ENCODE measurements at regions not wholly inside any gene's neighbourhood (a gene's known extent, or its start where the extent isn't known, plus 50 kb on each side); places are given as distances from the start of the nearest gene placed in this dataset.

DNA sequence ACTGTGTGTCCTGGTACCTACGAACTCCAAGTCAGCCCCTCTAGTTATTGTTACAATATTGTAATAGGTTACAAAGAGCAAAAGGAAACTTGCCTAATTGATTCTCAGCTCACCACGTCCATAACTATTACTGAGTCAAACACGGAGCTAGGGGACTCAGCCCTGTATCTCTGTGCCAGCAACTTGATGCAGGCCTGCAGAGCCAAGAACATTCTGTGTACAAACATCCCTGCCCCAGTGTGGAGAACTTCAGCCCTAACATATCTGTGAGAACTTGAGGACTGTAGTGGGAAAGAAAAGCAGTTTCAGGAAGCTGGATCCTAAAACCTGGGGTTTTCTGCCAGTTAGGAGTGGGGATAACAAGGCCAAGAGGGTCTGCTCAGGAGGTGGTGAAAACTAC is 114.9 kb upstream of the PRSS58 start (continued):
- TF ChIP-seq THAP11 (CRISPR knock-in tag; IDR thresholded peaks at IDR 0.05) = no peak
- TF ChIP-seq SMAD9 (CRISPR knock-in tag; IDR thresholded peaks at IDR 0.05) = no peak
- TF ChIP-seq, protein P1, sequence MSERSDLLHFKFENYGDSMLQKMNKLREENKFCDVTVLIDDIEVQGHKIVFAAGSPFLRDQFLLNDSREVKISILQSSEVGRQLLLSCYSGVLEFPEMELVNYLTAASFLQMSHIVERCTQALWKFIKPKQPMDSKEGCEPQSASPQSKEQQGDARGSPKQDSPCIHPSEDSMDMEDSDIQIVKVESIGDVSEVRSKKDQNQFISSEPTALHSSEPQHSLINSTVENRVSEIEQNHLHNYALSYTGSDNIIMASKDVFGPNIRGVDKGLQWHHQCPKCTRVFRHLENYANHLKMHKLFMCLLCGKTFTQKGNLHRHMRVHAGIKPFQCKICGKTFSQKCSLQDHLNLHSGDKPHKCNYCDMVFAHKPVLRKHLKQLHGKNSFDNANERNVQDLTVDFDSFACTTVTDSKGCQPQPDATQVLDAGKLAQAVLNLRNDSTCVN (CRISPR knock-in tag; IDR thresholded peaks at IDR 0.05; ENCODE audit: borderline replicate concordance) = no peak
- no peak for TF ChIP-seq ZNF709 (CRISPR knock-in tag; IDR thresholded peaks at IDR 0.05)
- no peak for TF ChIP-seq ZBTB42 (CRISPR knock-in tag; IDR thresholded peaks at IDR 0.05)

DNA sequence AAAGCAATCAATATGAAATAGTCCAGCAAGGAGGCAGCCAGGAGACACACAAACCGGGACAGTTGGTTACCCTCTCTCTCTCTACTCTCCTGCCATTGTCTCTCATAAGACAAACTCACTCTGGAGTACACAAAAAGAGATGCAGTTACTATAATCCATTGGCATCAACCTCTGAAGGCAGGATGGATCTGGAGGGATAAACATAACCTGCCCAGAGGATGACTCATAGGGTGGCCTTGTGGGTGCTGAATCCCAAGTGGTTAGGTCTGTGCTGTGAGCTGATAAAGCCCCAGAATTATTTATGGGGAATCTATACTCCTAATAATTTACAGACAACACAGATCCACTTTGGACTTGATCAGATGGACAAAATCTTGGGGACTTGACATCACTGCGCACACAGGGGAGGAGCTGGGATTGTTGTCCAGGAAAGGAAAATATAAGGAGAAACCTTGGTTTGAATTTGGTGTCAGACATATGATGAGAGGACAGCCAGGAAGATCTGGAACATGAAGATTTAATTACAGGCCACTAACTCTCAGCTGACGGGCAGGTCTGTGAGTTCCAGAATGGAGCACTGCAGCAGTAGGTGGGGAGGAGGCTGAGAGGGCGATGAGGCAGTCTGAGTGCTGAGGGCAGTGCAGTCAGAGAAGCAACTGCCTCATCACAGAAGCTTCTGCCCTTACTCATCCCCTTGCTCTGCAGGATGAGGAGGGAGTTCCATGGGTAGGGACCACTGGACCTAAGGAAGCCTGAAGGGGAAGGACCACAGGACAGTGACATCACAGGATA is 113.9 kb upstream of the PRSS58 start:
- ATAC-seq = no peak

More for the DNA sequence above, 113.9 kb upstream of the PRSS58 start:
- Histone ChIP-seq H3K4me3 (replicated peaks in 1 of 3; ENCODE audit: insufficient read depth in 1 of 3, low read depth in 2 of 3, low read length in 3 of 3) (no peak overlapping the region), H3K79me2 (ENCODE audit: insufficient read depth, low read length) (no peaks in the 10 kb centered on the region), H3K36me3 (replicated peaks in 1 of 2; ENCODE audit: control insufficient read depth in 1 of 2, insufficient read depth in 2 of 2, low read length in 2 of 2) (no peaks in the 10 kb centered on the region), H4K20me1 (ENCODE audit: insufficient read depth, low read length) (no peaks in the 10 kb centered on the region), H3K27me3 (ENCODE audit: control insufficient read depth in 1 of 2, insufficient read depth in 2 of 2, low read length in 2 of 2) (no peaks in the 10 kb centered on the region; a peak in 2 of 5 replicates), H3K4me2 (ENCODE audit: low read depth, low read length) (no peak overlapping the region), H3K9me3 (ENCODE audit: low read length) (peaks cover 17% of the 10 kb centered on the region; the same call in 1 of the 2 replicates), H3K9ac (ENCODE audit: insufficient read depth, low read depth, low read length) (no peak overlapping the region), H3K27ac (ENCODE audit: extremely low read length, insufficient read depth, low read length) (no peak overlapping the region), H3K4me1 (ENCODE audit: insufficient read depth, low read length) (no peaks in the 10 kb centered on the region), H2AFZ (ENCODE audit: low read length) (no peak overlapping the region)
- WGBS (ENCODE audit: low lambda C conversion rate) = 14% methylated on average over 4 of the region's 4 CpGs
- ChIA-PET POLR2A (no interaction called here), CTCF (ENCODE audit: low intra/inter-chr PET ratio, low total read pairs) (no interaction called here)
- intact Hi-C loops (cut with micrococcal nuclease; ENCODE audit: unreplicated experiment) (no loop called here), in situ Hi-C loops (cut with HindIII; ENCODE audit: extremely low pct_ligation_motif_present, low pct_unique_long_range_greater_than_20kb) (no loop called here)
- DNase-seq (ENCODE audit: low spot score) = no peak
- TF ChIP-seq ZNF747 (CRISPR knock-in tag; IDR thresholded peaks at IDR 0.05; ENCODE audit: borderline replicate concordance) = no peak
- no peak for TF ChIP-seq SNRNP70 (IDR thresholded peaks at IDR 0.05; ENCODE audit: low read depth, low read length)
- no peak for TF ChIP-seq ZFAT (CRISPR knock-in tag; conservative IDR thresholded peaks at IDR 0.05)
- BruUV-seq (replicated peaks) = no TSS peak
- no peak for FAIRE-seq
